ENCODE measurements at regions not wholly inside any gene's neighbourhood (a gene's known extent, or its start where the extent isn't known, plus 50 kb on each side); places are given as distances from the start of the nearest gene placed in this dataset.
"Not testable (repeated sequence)": the region's sequence is repeated elsewhere in the genome, so short reads cannot be mapped to it uniquely, and the experiment has no call there.

DNA sequence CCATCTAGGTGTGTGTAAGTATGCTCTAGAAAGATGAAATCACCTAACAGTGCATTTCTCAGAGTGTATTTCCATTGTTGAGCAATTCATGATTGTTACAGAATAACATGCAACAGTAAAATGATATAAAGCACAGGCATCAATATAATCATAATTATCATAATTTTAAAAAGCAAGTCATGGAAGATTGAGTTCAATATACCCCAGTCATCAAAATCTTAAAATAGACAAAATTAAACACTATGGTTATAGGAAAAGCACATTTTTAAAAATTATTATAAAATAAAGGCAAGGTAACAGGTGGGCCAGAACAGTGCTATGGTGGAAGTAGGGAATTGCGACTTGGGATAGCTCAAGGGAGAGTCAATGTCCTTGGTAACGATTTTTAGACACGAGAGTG lies 555.4 kb upstream of the VRK2 start:
- Histone ChIP-seq H3K36me3 (ENCODE audit: control insufficient read depth in 2 of 2, extremely low read depth in 1 of 2, insufficient read depth in 2 of 2, low read length in 2 of 2) (no peaks in the 10 kb centered on the region), H3K79me2 (ENCODE audit: control insufficient read depth, insufficient read depth, low read length) (no peaks in the 10 kb centered on the region), H3K27ac (ENCODE audit: insufficient read depth, low read depth, low read length) (no peak overlapping the region), H3K4me3 (replicated peaks in 1 of 3; ENCODE audit: insufficient read depth in 1 of 3, low read depth in 1 of 3, low read length in 3 of 3) (no peak overlapping the region), H3K4me2 (ENCODE audit: insufficient read depth, low read length) (no peak overlapping the region), H2AFZ (ENCODE audit: low read depth, low read length) (no peak overlapping the region), H3K4me1 (ENCODE audit: control insufficient read depth, extremely low read depth, insufficient read depth, low read length) (no peaks in the 10 kb centered on the region), H3K9me3 (replicated peaks; ENCODE audit: control insufficient read depth, insufficient read depth, low read length) (no peaks in the 10 kb centered on the region), H3K9me1 (replicated peaks; ENCODE audit: control insufficient read depth, extremely low read depth, insufficient read depth, low read length) (no peaks in the 10 kb centered on the region), H3K27me3 (ENCODE audit: control insufficient read depth in 2 of 2, insufficient read depth in 2 of 2, low read length in 2 of 2) (no peaks in the 10 kb centered on the region), H4K20me1 (replicated peaks; ENCODE audit: control insufficient read depth, extremely low read depth, insufficient read depth, low read length) (no peaks in the 10 kb centered on the region), H3K9ac (replicated peaks; ENCODE audit: extremely low read depth, insufficient read depth, low read length) (no peak overlapping the region)
- intact Hi-C loops (cut with micrococcal nuclease) = no loop called here
- FAIRE-seq (no peak), DNase-seq (ENCODE audit: low read depth, low spot score) (no peak)
- ChIA-PET CTCF (interaction anchor here (2.5 kb wide), 1 partner anchor 1308 kb away, joined by 6 read pairs; the partner anchor contains the start of gene CCDC85A), POLR2A (no interaction called here)
- no TSS peak for BruUV-seq (replicated peaks)
- dilution Hi-C loops (cut with MboI; ENCODE audit: extremely low pct_ligation_motif_present, low sequenced_read_pairs) = no loop called here
- TF ChIP-seq POLR2AphosphoS5 (IDR thresholded peaks at IDR 0.05; ENCODE audit: insufficient read depth, low read depth, low read length) (no peak), JUN (IDR thresholded peaks at IDR 0.05; ENCODE audit: borderline replicate concordance, insufficient read depth, insufficient read length, low read depth) (no peak), MYC (IDR thresholded peaks at IDR 0.05; ENCODE audit: low read depth, low read length) (no peak), EZH2 (IDR thresholded peaks at IDR 0.05; ENCODE audit: borderline replicate concordance, low read depth, low read length, severe bottlenecking) (no peak), GATA2 (IDR thresholded peaks at IDR 0.05; ENCODE audit: insufficient read depth, insufficient read length, low read depth, low read length) (no peak), POLR2A (IDR thresholded peaks at IDR 0.05; ENCODE audit: low read depth, low read length) (no peak), FOS (IDR thresholded peaks at IDR 0.05; ENCODE audit: borderline replicate concordance, insufficient read depth, low read length) (no peak)
- TF ChIP-seq, protein P1, sequence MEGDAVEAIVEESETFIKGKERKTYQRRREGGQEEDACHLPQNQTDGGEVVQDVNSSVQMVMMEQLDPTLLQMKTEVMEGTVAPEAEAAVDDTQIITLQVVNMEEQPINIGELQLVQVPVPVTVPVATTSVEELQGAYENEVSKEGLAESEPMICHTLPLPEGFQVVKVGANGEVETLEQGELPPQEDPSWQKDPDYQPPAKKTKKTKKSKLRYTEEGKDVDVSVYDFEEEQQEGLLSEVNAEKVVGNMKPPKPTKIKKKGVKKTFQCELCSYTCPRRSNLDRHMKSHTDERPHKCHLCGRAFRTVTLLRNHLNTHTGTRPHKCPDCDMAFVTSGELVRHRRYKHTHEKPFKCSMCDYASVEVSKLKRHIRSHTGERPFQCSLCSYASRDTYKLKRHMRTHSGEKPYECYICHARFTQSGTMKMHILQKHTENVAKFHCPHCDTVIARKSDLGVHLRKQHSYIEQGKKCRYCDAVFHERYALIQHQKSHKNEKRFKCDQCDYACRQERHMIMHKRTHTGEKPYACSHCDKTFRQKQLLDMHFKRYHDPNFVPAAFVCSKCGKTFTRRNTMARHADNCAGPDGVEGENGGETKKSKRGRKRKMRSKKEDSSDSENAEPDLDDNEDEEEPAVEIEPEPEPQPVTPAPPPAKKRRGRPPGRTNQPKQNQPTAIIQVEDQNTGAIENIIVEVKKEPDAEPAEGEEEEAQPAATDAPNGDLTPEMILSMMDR (IDR thresholded peaks at IDR 0.05; ENCODE audit: extremely low read depth in 1 of 2, insufficient read depth in 1 of 2, low read depth in 1 of 2, low read length in 2 of 2) = no peak
- TF ChIP-seq, protein P2, sequence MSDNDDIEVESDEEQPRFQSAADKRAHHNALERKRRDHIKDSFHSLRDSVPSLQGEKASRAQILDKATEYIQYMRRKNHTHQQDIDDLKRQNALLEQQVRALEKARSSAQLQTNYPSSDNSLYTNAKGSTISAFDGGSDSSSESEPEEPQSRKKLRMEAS (IDR thresholded peaks at IDR 0.05; ENCODE audit: insufficient read depth, insufficient read length) = no peak

DNA sequence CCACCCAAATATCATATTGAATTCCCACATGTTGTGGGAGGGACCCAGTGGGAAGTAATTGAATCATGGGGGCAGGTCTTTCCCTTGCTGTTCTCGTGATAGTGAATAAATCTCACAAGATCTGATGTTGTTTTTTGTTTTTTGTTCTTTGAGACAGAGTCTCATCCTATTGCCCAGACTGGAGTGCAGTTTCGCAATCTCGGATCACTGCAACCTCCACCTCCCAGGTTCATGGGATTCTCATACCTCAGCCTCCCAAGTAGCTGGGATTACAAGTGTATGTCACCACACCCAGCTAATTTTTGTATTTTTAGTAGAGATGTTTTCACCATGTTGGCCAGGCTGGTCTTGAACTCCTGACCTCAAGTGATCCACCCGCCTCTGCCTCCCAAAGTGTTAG lies 552.6 kb upstream of the VRK2 start:
- H3K4me2 ChIP-seq (ENCODE audit: insufficient read depth, low read length); H3K36me3 ChIP-seq (ENCODE audit: control insufficient read depth in 2 of 2, extremely low read depth in 1 of 2, insufficient read depth in 2 of 2, low read length in 2 of 2); dilution Hi-C loops (cut with MboI; ENCODE audit: extremely low pct_ligation_motif_present, low sequenced_read_pairs); H3K79me2 ChIP-seq (ENCODE audit: control insufficient read depth, insufficient read depth, low read length); H3K9me1 ChIP-seq (replicated peaks; ENCODE audit: control insufficient read depth, extremely low read depth, insufficient read depth, low read length); H3K4me3 ChIP-seq (replicated peaks in 1 of 3; ENCODE audit: insufficient read depth in 1 of 3, low read depth in 1 of 3, low read length in 3 of 3); H3K27me3 ChIP-seq (ENCODE audit: control insufficient read depth in 2 of 2, insufficient read depth in 2 of 2, low read length in 2 of 2); H3K4me1 ChIP-seq (ENCODE audit: control insufficient read depth, extremely low read depth, insufficient read depth, low read length); DNase-seq (ENCODE audit: low read depth, low spot score); intact Hi-C loops (cut with micrococcal nuclease); H3K27ac ChIP-seq (ENCODE audit: insufficient read depth, low read depth, low read length); H3K9me3 ChIP-seq (replicated peaks; ENCODE audit: control insufficient read depth, insufficient read depth, low read length); POLR2A ChIA-PET; H3K9ac ChIP-seq (replicated peaks; ENCODE audit: extremely low read depth, insufficient read depth, low read length); BruUV-seq (replicated peaks); H2AFZ ChIP-seq (ENCODE audit: low read depth, low read length); CTCF ChIA-PET; H4K20me1 ChIP-seq (replicated peaks; ENCODE audit: control insufficient read depth, extremely low read depth, insufficient read depth, low read length): not testable (repeated sequence)
- peak; percentile 74 for FAIRE-seq

All from endothelial cell of umbilical vein (primary cell).